Fibroblast of villous mesenchyme (primary cell): ENCODE measurements at regions not wholly inside any gene's neighbourhood (a gene's known extent, or its start where the extent isn't known, plus 50 kb on each side); places are given as distances from the start of the nearest gene placed in this dataset.
A peak's percentile ranks its signal among the peaks of the same experiment; 100 is the strongest.

Source experiments
- DNase-seq: peaks from one replicate; pipeline ENCODE4 v3.0.0-alpha.2; 2010; ENCODE audit warnings: low read depth
- H3K4me3 ChIP-seq: 2 replicates; pipeline ENCODE4 v1.5.1; 2011; ENCODE audit warnings: low read depth, mild to moderate bottlenecking, low read length
- TF ChIP-seq, protein P1 (sequence below): IDR thresholded peaks from 2 replicates; pipeline ENCODE4 v1.5.1; 2012; ENCODE audit warnings: low read depth, mild to moderate bottlenecking, low read length; ENCODE audit not compliant: insufficient read depth

DNA sequence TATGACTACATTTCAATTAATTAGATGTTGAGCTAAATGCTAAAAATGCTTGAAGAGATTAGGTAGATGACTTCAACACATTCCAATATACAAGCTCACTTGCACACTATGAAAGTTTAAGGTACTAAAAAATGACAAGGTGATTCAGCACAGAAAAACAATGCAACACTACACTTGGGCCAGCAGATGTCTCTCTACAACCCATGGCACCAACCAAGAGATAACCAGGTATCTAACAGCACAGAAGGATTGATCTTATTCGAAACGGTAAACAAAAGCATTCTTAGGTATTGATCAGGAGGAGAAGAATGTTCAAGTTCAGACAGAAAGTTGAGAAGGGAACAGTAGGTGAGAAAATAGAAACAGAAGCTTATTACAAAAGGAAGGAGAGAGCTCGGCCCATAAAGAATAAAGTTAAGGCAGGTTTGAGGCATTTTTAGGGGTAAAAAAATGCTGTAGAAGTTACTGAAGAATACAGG, 248.2 kb upstream of the KLF14 start:
- TF ChIP-seq, protein P1, sequence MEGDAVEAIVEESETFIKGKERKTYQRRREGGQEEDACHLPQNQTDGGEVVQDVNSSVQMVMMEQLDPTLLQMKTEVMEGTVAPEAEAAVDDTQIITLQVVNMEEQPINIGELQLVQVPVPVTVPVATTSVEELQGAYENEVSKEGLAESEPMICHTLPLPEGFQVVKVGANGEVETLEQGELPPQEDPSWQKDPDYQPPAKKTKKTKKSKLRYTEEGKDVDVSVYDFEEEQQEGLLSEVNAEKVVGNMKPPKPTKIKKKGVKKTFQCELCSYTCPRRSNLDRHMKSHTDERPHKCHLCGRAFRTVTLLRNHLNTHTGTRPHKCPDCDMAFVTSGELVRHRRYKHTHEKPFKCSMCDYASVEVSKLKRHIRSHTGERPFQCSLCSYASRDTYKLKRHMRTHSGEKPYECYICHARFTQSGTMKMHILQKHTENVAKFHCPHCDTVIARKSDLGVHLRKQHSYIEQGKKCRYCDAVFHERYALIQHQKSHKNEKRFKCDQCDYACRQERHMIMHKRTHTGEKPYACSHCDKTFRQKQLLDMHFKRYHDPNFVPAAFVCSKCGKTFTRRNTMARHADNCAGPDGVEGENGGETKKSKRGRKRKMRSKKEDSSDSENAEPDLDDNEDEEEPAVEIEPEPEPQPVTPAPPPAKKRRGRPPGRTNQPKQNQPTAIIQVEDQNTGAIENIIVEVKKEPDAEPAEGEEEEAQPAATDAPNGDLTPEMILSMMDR = peak; percentile 73
- peak; percentile 59 for DNase-seq

DNA sequence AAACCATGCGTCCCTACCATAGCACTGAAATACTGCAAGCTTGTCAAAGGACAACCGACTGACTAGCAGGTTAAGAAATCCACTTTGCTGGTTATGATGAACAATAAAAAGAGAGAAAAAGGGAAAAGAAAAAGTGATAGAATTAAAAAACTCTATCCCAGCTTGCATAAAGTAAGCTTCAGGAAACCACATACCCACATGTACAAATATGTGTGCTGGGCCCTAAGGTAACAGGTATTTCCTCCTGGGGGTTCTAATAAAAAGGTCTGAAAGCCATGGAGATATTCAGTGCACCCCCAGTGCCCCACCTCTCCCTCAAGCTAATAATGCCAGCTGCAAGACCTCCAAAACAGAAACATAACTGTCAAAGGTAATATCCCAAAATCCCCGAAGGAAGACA, 248.6 kb upstream of the KLF14 start:
- DNase-seq = no peak
- TF ChIP-seq, protein P1 = no peak
- no peak overlapping the region for H3K4me3 ChIP-seq

More for the DNA sequence above, 248.2 kb upstream of the KLF14 start:
- H3K4me3 ChIP-seq = no peak overlapping the region

DNA sequence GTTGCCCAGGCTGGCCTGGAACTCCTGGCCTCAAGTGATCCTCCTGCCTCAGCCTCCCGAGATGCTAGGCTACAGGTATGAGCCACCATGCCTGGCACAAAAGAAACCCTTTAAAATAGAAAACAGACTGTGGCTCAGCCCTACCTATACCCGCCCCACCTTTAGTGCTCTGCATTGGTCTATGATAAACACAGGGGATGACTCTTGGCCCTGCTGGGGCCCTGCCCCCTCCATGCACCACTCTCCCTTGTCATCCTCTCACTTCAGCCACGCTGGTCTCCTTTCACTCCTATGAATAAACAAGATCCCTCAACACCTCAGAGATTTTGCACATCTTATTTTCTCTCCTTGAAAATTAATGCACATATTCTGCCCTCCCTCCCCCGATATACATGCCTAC, 251.4 kb upstream of the KLF14 start:
- H3K4me3 ChIP-seq = no peak overlapping the region
- DNase-seq = no peak
- TF ChIP-seq, protein P1 = no peak

DNA sequence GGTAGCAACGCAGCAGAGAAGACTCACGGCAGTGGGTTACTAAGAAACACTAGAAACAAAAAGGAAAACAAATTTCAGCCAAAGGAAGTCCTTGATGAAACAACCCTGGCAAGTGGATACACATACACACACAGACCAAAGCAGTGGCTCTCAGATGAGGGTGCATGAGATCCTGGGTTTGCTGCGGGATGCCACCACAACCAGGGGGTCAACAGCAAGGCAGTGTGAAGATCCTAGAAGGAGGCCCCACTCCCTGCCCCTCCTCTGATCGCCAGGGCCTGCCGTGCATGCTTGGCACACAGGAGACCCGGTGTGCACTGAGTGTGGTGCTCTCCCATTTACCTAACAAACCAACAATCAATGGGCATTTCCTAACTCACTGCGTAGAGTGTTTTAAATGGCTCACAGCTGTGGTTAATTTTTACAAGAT, 252.3 kb upstream of the KLF14 start:
- H3K4me3 ChIP-seq = no peak overlapping the region
- DNase-seq = no peak
- TF ChIP-seq, protein P1 = no peak

DNA sequence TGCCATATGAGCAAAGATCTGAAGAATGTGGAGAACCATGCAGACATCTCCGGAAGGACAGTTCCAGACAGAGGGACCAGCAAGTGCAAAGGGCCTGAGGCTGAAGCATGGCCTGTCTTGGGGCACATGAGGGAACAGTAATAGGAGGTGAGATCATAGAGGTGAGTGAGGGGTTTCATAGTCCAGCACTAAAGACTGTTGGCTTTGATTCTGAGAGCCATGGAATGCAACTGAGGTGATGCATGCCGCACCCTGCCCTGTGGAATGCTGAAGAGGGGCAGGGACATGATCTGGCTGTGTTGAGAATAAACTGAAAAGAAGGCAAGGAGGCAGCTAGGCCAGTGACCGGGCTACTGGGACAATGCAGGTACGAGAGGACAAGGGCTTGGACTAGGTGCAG, 253.1 kb upstream of the KLF14 start:
- DNase-seq = no peak
- TF ChIP-seq, protein P1 = no peak
- H3K4me3 ChIP-seq = no peak overlapping the region

DNA sequence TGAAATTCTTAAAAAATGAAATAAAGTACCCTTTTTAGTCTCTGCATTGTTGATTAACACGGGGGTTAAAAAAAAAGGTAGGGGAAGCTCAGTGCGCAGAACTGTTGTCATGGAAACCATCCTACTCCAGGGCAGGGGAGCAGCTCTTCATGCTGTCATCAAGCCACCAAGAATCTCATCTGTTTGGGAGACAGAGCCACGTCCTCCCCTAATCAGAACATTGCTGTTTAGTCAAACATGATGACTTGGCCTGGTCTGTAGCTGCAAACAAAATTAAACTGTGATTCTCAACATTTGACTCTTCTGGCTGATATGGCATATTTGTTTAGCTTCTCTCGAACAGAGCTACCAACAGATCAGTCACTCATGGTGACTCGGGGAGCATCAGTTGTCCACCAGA, 254.4 kb upstream of the KLF14 start:
- H3K4me3 ChIP-seq = no peak overlapping the region
- TF ChIP-seq, protein P1 = no peak
- peak; percentile 37 for DNase-seq

DNA sequence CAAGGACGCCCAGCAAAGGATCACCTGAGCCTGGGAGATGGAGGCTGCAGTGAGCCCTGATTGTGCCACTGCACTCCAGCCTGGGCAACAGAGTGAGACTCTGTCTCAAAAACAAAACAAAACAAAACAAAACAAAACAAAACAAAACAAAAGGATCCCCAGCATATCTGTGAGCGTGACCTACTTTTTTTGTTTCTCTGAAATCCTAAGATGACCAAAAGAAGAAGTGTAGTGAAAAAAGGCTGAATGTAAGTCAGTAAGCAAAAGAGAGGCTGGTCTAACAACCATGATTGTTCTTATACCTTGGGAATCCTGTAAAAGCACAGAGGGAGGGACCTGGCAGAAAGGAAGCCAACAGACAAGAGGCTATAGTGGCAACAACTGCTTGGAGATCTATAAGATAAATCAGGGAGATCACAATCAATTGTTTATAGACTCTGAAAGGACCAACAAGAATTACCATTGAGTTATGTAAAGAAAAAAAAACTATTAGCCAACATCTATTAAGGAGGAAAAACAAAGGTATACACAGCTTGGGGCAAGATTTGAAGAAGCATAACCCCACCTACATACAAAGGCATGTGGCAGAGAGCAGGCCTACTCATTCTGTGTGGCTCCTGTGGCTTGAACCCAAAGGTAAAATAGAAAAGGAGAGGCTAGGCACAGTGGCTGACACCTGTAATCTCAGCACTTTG, 255.2 kb upstream of the KLF14 start:
- no peak overlapping the region for H3K4me3 ChIP-seq
- no peak for DNase-seq
- TF ChIP-seq, protein P1 = no peak
